OCI-LY7 (cell line): ENCODE measurements at regions not wholly inside any gene's neighbourhood (a gene's known extent, or its start where the extent isn't known, plus 50 kb on each side); places are given as distances from the start of the nearest gene placed in this dataset.

Experiments used
- EZH2phosphoT487 ChIP-seq: fragments of 200-600 bp; sonication (generic); IDR thresholded peaks from 2 replicates; pipeline ENCODE4 v1.6.1; 2018; ENCODE audit warnings: low read depth, borderline replicate concordance, mild to moderate bottlenecking, mixed run types, antibody characterized with exemption, low read length, moderate library complexity, mixed read lengths
- TF ChIP-seq, protein P1 (sequence below): fragments of 200-600 bp; sonication (generic); conservative IDR thresholded peaks from 2 replicates; pipeline ENCODE4 v1.5.1; 2014; ENCODE audit warnings: mild to moderate bottlenecking, antibody characterized with exemption, low read length, moderate library complexity, mixed read lengths

DNA sequence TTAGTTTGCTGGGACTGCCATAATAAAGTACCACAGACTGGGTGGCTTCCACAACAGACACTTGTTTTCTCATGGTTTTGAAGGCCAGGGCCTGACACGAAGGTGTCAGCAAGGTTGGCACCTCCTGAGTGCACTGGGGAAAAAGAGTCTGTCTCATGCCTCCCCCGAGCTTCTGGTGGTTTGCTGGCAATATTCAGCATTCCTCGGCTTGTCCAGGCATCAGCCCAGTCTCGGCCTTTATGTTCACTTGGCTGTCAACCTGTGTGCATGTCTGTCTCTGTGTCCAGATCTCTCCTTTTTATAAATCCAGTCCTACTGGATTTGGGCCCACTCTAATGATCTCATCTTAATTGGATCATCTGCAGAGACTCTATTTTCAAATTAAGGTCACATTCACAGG lies 72.6 kb downstream of the DOP1B start:
- TF ChIP-seq, protein P1, sequence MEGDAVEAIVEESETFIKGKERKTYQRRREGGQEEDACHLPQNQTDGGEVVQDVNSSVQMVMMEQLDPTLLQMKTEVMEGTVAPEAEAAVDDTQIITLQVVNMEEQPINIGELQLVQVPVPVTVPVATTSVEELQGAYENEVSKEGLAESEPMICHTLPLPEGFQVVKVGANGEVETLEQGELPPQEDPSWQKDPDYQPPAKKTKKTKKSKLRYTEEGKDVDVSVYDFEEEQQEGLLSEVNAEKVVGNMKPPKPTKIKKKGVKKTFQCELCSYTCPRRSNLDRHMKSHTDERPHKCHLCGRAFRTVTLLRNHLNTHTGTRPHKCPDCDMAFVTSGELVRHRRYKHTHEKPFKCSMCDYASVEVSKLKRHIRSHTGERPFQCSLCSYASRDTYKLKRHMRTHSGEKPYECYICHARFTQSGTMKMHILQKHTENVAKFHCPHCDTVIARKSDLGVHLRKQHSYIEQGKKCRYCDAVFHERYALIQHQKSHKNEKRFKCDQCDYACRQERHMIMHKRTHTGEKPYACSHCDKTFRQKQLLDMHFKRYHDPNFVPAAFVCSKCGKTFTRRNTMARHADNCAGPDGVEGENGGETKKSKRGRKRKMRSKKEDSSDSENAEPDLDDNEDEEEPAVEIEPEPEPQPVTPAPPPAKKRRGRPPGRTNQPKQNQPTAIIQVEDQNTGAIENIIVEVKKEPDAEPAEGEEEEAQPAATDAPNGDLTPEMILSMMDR, result no peak
- no peak for TF ChIP-seq EZH2phosphoT487
